ENCODE measurements at regions not wholly inside any gene's neighbourhood (a gene's known extent, or its start where the extent isn't known, plus 50 kb on each side); places are given as distances from the start of the nearest gene placed in this dataset.
"Not testable (repeated sequence)": the region's sequence is repeated elsewhere in the genome, so short reads cannot be mapped to it uniquely, and the experiment has no call there.

GRCh38 chr3:185995352-185995751, 57.5 kb upstream of the TRA2B start:
- peak; percentile 67 for DNase-seq

- peak; percentile 23 for DNase-seq
Observed at GRCh38 chr3:185992831-185993374, 55.1 kb upstream of the TRA2B start.

GRCh38 chr3:185990995-185991394, 53.2 kb upstream of the TRA2B start:
- not testable (repeated sequence) for DNase-seq

DNA sequence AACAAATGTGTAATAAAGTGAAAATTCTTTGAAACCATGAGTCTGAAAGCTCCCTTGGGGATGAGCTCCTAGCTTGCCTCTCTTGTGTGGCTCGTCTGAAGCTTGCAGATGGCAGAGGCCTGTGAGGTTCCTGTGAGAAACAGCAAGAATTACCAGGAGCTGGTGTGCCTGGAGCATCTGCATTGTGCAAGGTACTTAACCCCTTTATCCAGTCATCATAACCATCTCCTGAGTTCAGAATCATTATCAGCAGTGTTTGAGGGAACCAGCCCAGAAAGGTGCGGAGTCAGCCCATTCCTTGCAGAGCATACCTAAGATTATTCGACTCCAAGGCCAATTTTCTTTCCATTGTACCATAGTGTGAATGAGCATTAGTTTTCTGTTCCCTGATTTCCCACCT, 51.7 kb upstream of the TRA2B start:
- no peak for DNase-seq

DNA sequence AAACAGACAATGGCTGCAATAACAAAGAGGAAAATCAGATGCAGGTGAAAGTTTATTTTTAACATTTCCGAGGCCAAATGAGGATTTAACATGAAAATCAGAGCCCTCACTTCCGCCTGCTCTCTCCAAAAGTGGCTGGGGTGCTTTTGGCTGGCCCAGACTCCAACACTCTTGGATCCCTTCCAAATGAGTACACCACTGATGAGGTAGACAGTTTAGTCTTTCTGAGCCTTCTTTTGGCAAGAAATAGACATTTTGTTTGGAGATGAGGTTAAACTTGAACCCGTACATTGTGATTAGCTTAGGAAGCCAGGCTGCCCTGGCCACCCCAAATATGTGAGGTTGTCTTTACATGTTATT, 51.0 kb upstream of the TRA2B start:
- DNase-seq: no peak

DNA sequence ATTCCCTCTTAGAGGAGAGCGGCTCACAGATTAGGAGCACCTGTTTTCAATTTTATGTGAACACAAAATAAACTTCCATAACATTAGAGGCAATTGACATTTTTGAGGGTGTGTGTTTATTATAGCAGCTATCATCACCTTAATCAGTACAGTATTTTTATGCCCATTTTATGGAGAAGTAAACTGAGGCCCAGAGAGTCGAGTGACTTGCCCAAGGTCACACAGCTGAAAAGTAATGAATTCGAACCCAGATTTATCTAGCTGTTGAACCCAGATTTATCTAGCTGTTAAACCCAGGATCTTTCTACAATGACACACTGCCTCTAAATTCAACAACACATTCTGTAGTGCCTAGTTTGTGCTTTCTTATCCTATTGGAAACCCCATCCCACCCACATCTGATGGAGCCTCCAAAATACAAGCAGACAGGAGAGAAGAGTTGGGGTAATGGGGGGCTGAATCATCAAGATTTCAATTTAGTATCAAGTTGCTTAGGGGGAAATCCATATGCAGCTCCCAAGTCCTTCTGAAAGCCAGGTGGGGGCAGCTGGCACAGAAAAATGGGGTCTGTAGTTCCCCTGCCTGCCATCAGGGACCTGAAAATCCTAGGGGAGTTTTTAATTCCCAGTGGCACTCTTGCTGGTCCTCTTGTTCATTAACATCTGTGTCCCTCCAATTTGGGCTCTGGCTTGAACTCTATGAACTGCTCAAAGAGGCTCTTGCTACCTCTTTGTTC, 50.4 kb upstream of the TRA2B start:
- no peak for DNase-seq

All from fibroblast of upper back skin (primary cell).